GM21529 (cell line): ENCODE measurements at regions not wholly inside any gene's neighbourhood (a gene's known extent, or its start where the extent isn't known, plus 50 kb on each side); places are given as distances from the start of the nearest gene placed in this dataset.

ENCODE experiments used
- ATAC-seq: cut with Tn5 transposase; IDR thresholded peaks from one replicate; pipeline ENCODE4 v1.9.1; 2021; ENCODE audit not compliant: unreplicated experiment

DNA sequence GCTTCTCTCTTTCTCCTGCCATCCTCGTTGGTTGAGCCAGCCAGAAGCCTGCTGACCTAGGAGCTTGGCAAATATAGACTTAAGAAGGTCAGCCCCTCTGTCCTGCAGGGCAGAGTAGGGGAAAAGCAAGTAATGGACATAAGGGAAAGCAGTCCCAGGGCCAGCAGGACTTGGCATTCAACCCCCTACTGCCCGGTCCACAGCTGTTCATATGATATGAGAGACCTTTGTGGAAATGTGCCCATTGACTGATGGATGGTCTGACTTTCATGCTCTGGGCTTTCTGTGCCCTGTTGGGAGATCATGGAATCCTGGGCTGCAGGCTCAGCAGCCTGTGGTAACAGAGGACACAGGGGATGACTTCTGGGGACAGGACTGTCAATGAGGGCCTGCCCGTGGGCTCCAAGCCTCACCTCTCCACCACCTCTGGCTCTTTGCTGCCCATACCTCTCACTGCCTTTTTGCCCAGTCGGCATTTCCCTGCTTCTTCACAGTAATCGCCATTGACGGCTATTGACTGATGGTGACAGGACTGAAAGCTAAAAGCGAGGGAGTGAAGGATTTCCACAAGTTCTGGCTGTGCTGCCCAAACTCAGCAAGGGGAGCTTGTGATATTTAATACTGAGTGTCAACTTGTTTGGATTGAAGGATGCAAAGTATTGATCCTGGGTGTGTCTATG lies 60.0 kb upstream of the NMNAT3 start:
- ATAC-seq = no peak

DNA sequence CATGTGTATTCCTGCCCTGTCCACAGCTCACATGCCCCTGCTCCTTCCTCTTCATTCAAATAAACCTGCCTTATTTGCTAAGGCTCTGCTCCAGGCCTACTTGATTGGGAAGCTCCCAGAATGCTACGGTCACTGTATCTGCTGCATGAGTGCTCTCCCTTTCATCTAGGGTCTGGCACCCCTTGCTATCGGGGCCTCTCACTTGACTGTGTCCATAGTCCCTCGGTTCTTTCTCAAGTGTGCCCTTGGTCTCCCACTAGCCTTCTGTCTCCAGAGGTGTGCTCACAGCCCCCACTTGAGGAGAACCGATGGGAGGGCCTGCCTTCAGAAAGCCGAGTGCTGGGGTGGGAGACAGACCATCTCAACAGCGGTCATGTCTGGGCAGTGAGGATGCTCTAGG lies 57.4 kb upstream of the NMNAT3 start:
- no peak for ATAC-seq

DNA sequence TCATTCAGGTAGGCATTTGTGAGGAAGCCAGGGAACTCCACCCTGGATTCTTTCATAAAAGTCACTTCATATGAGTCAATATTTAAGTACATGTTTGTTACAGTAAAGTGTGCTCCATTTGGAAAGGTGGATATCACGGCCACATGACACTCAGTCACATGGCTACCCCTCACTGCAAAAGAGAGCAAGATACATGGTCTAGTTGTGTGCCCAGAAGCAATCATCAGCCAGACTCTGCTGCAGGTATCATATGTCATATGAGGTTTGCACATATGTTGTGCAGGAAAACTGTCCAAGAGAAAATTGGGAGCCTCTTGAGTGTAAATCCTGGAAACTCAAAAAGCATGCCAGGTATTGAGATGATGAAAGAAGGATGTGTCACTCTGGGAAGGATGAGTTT lies 55.0 kb upstream of the NMNAT3 start:
- no peak for ATAC-seq

DNA sequence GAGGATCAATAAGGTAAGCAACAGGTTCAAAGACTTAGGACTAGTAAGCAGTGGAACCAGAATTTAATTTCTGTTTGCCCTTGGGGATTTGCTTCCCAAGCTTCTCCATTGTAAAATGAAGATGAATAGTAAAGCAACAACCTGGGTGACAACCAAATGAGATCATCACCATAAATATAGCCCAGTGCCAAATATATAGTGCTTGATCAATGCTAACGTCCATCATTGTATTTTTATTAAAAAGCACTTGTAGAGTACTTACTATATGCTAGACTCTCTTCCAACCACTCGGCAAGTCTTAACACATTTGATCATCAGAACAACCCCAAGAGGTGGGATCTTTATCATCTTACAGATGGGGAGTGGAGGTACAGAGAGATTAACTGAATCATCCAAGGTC lies 51.5 kb upstream of the NMNAT3 start:
- no peak for ATAC-seq

DNA sequence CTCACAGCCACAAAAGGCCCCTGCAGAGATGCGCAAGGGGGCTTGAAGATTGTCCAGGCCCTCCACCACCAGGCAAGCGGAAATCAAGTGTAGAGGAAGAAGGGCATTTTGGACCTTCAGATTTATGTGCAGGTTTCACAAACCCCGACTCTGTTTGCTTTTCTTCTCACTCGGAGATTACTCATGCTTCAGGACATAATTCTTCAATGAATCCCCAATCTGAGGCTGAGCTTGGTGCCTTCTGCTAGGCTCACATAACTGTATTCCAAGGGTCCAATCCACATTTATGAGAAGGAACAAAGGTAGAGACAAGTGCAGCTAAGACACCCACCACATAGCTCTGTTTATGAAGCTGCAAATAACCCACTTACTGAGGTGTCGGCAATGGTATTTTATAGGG lies 50.6 kb upstream of the NMNAT3 start:
- no peak for ATAC-seq
